DND-41 (cell line): ENCODE measurements at regions not wholly inside any gene's neighbourhood (a gene's known extent, or its start where the extent isn't known, plus 50 kb on each side); places are given as distances from the start of the nearest gene placed in this dataset.

Source experiments
- ATAC-seq: fragments of 200-7000 bp; cut with Tn5 transposase; 3 replicates; pipeline ENCODE4 v1.9.1; 2021; ENCODE audit warnings: low read depth; ENCODE audit not compliant: insufficient read depth
- DNase-seq: peaks from one replicate; pipeline ENCODE4 v3.0.0-alpha.2; 2020
- H2AFZ ChIP-seq: 2 replicates; pipeline ENCODE4 v1.6.0; 2012; ENCODE audit warnings: low read depth, low read length
- H3K27ac ChIP-seq: 2 replicates; pipeline ENCODE4 v1.5.1; 2012; ENCODE audit warnings: low read length, inconsistent platforms
- H3K27me3 ChIP-seq: fragments of 200-600 bp; sonication (generic); 2 replicates; pipeline ENCODE4 v1.6.0; 2012; ENCODE audit warnings: low read length, mild to moderate bottlenecking, inconsistent platforms; ENCODE audit not compliant: insufficient read depth, poor library complexity
- H3K36me3 ChIP-seq: 2 replicates; pipeline ENCODE4 v1.5.1; 2012; ENCODE audit warnings: low read length, inconsistent platforms; ENCODE audit not compliant: insufficient read depth
- H3K4me1 ChIP-seq: 2 replicates; pipeline ENCODE4 v1.5.1; 2012; ENCODE audit warnings: mild to moderate bottlenecking, low read length; ENCODE audit not compliant: insufficient read depth
- H3K4me2 ChIP-seq: 2 replicates; pipeline ENCODE4 v1.6.0; 2012; ENCODE audit warnings: mild to moderate bottlenecking, moderate library complexity, low read length, inconsistent platforms; ENCODE audit not compliant: insufficient read depth
- H3K4me3 ChIP-seq, 2 experiments: fragments of 200-600 bp in 1 of 2; shearing (Covaris generic) in 1 of 2; 2 replicates each; pipeline ENCODE4 v1.5.1; 2012 to 2016; ENCODE audit warnings: inconsistent platforms in 2 of 2, low read length in 2 of 2, mild to moderate bottlenecking in 2 of 2, low read depth in 1 of 2, moderate library complexity in 1 of 2
- H3K79me2 ChIP-seq: 2 replicates; pipeline ENCODE4 v1.6.0; 2012; ENCODE audit warnings: low read length, inconsistent platforms; ENCODE audit not compliant: insufficient read depth
- H3K9ac ChIP-seq: 2 replicates; pipeline ENCODE4 v1.6.0; 2012; ENCODE audit warnings: low read depth, mild to moderate bottlenecking, inconsistent platforms, low read length, moderate library complexity
- H3K9me3 ChIP-seq: 2 replicates; pipeline ENCODE4 v1.5.1; 2012; ENCODE audit warnings: low read length, moderate library complexity, mild to moderate bottlenecking, inconsistent platforms; ENCODE audit not compliant: insufficient read depth, severe bottlenecking
- H4K20me1 ChIP-seq: 2 replicates; pipeline ENCODE4 v1.6.0; 2012; ENCODE audit warnings: low read length; ENCODE audit not compliant: insufficient read depth
- CTCF ChIP-seq: IDR thresholded peaks from 2 replicates; pipeline ENCODE4 v1.5.1; 2012; ENCODE audit warnings: borderline replicate concordance, low read length, moderate library complexity, mild to moderate bottlenecking; ENCODE audit not compliant: poor library complexity, severe bottlenecking; ENCODE audit errors: extremely low read depth
- EZH2 ChIP-seq: IDR thresholded peaks from 3 replicates; pipeline ENCODE4 v1.6.1; 2012; ENCODE audit warnings: borderline replicate concordance, low read depth, mild to moderate bottlenecking, moderate library complexity, low read length, inconsistent platforms; ENCODE audit not compliant: severe bottlenecking

GRCh38 chr3:74415731-74416130 is 198.7 kb downstream of the CNTN3 start:
- H3K79me2 ChIP-seq = no peaks in the 10 kb centered on the region
- DNase-seq (no peak), ATAC-seq (no peak)
- no peaks in the 10 kb centered on the region for H3K9me3 ChIP-seq
- no peaks in the 10 kb centered on the region for H3K36me3 ChIP-seq
- no peak overlapping the region for H3K4me3 ChIP-seq
- H3K27me3 ChIP-seq = no peaks in the 10 kb centered on the region
- no peak overlapping the region for H3K4me2 ChIP-seq
- TF ChIP-seq CTCF (no peak), EZH2 (no peak)
- no peaks in the 10 kb centered on the region for H4K20me1 ChIP-seq
- no peaks in the 10 kb centered on the region for H3K4me1 ChIP-seq
- no peak overlapping the region for H2AFZ ChIP-seq
- no peak overlapping the region for H3K27ac ChIP-seq
- no peak overlapping the region for H3K9ac ChIP-seq

GRCh38 chr3:74413547-74414241 is 200.8 kb downstream of the CNTN3 start:
- ATAC-seq (no peak), DNase-seq (no peak)
- no peaks in the 10 kb centered on the region for H3K79me2 ChIP-seq
- H3K36me3 ChIP-seq = no peaks in the 10 kb centered on the region
- no peak overlapping the region for H3K4me3 ChIP-seq
- H3K4me2 ChIP-seq = no peak overlapping the region
- H3K27ac ChIP-seq = no peak overlapping the region
- H3K27me3 ChIP-seq = no peaks in the 10 kb centered on the region
- H3K4me1 ChIP-seq = no peaks in the 10 kb centered on the region
- H3K9me3 ChIP-seq = no peaks in the 10 kb centered on the region
- H3K9ac ChIP-seq = no peak overlapping the region
- no peaks in the 10 kb centered on the region for H4K20me1 ChIP-seq
- no peak overlapping the region for H2AFZ ChIP-seq
- TF ChIP-seq CTCF = no peak
- TF ChIP-seq EZH2 = no peak

- Histone ChIP-seq H3K4me2 (no peak overlapping the region), H3K27me3 (no peaks in the 10 kb centered on the region), H4K20me1 (no peaks in the 10 kb centered on the region), H3K4me1 (no peaks in the 10 kb centered on the region), H3K79me2 (no peaks in the 10 kb centered on the region), H2AFZ (no peak overlapping the region), H3K9me3 (no peaks in the 10 kb centered on the region), H3K9ac (no peak overlapping the region), H3K36me3 (no peaks in the 10 kb centered on the region), H3K4me3 (no peak overlapping the region), H3K27ac (no peak overlapping the region)
- ATAC-seq = no peak
- no peak for TF ChIP-seq CTCF
- no peak for DNase-seq
These were observed 204.1 kb downstream of the CNTN3 start for GRCh38 chr3:74410276-74410941.
